ENCODE measurements at regions not wholly inside any gene's neighbourhood (a gene's known extent, or its start where the extent isn't known, plus 50 kb on each side); places are given as distances from the start of the nearest gene placed in this dataset.

DNA sequence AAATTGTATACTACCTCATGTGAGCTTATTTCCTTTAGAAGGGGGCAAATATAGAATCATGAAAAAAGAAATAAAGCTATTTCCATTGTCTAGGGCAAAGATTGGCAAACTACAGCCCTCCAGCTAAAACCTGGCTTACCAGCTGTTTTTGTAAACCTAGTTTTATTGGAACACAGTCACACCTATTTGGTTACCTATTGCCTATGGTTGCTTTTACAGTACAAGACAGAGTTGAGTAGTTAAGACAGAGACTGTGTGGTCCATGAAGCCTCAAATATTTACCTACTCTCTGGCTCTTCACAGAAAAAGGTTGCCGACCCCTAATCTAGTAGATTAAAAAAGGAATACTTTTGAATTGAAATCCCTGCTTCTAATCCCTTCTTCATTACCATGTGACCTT is 88.8 kb upstream of the ENPP6 start:
- no peak for TF ChIP-seq SIN3A (IDR thresholded peaks at IDR 0.05; ENCODE audit: borderline replicate concordance, insufficient read depth, low read depth, low read length)
- no peak for TF ChIP-seq POLR2AphosphoS5 (IDR thresholded peaks at IDR 0.05; ENCODE audit: low read depth, low read length)
- TF ChIP-seq, protein P1, sequence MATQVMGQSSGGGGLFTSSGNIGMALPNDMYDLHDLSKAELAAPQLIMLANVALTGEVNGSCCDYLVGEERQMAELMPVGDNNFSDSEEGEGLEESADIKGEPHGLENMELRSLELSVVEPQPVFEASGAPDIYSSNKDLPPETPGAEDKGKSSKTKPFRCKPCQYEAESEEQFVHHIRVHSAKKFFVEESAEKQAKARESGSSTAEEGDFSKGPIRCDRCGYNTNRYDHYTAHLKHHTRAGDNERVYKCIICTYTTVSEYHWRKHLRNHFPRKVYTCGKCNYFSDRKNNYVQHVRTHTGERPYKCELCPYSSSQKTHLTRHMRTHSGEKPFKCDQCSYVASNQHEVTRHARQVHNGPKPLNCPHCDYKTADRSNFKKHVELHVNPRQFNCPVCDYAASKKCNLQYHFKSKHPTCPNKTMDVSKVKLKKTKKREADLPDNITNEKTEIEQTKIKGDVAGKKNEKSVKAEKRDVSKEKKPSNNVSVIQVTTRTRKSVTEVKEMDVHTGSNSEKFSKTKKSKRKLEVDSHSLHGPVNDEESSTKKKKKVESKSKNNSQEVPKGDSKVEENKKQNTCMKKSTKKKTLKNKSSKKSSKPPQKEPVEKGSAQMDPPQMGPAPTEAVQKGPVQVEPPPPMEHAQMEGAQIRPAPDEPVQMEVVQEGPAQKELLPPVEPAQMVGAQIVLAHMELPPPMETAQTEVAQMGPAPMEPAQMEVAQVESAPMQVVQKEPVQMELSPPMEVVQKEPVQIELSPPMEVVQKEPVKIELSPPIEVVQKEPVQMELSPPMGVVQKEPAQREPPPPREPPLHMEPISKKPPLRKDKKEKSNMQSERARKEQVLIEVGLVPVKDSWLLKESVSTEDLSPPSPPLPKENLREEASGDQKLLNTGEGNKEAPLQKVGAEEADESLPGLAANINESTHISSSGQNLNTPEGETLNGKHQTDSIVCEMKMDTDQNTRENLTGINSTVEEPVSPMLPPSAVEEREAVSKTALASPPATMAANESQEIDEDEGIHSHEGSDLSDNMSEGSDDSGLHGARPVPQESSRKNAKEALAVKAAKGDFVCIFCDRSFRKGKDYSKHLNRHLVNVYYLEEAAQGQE (IDR thresholded peaks at IDR 0.05; ENCODE audit: insufficient read depth in 1 of 2, low read depth in 2 of 2, low read length in 1 of 2), result no peak
- no peak for TF ChIP-seq TCF7L2 (IDR thresholded peaks at IDR 0.05; ENCODE audit: low read depth, low read length)
- TF ChIP-seq, protein P2, sequence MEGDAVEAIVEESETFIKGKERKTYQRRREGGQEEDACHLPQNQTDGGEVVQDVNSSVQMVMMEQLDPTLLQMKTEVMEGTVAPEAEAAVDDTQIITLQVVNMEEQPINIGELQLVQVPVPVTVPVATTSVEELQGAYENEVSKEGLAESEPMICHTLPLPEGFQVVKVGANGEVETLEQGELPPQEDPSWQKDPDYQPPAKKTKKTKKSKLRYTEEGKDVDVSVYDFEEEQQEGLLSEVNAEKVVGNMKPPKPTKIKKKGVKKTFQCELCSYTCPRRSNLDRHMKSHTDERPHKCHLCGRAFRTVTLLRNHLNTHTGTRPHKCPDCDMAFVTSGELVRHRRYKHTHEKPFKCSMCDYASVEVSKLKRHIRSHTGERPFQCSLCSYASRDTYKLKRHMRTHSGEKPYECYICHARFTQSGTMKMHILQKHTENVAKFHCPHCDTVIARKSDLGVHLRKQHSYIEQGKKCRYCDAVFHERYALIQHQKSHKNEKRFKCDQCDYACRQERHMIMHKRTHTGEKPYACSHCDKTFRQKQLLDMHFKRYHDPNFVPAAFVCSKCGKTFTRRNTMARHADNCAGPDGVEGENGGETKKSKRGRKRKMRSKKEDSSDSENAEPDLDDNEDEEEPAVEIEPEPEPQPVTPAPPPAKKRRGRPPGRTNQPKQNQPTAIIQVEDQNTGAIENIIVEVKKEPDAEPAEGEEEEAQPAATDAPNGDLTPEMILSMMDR (IDR thresholded peaks at IDR 0.05), result no peak
- H3K27me3 ChIP-seq (ENCODE audit: control insufficient read depth, insufficient read depth, low read length), result no peaks in the 10 kb centered on the region
- ChIA-PET POLR2A (no interaction called here), CTCF (no interaction called here)
- intact Hi-C loops (cut with micrococcal nuclease; ENCODE audit: unreplicated experiment) (no loop called here), in situ Hi-C loops (cut with HindIII; ENCODE audit: low pct_unique_long_range_greater_than_20kb, low sequenced_read_pairs) (no loop called here)
- no peaks in the 10 kb centered on the region for H3K4me1 ChIP-seq (ENCODE audit: control insufficient read depth, insufficient read depth, low read length)
- no peak overlapping the region for H3K27ac ChIP-seq (ENCODE audit: low read length)
- 0 out of 2 replicates have a peak, but pooled peaks cover 3% of the 10 kb centered on the region for H3K9me3 ChIP-seq (ENCODE audit: control insufficient read depth, insufficient read depth, low read depth, low read length)
- H3K4me3 ChIP-seq (ENCODE audit: low read depth in 2 of 2, low read length in 2 of 2), result no peak overlapping the region
- DNase-seq (ENCODE audit: low read depth, low spot score) (no peak), ATAC-seq (no peak)
- no TSS peak for BruUV-seq (replicated peaks)
- H3K36me3 ChIP-seq (ENCODE audit: control insufficient read depth, insufficient read depth, low read length), result no peaks in the 10 kb centered on the region

DNA sequence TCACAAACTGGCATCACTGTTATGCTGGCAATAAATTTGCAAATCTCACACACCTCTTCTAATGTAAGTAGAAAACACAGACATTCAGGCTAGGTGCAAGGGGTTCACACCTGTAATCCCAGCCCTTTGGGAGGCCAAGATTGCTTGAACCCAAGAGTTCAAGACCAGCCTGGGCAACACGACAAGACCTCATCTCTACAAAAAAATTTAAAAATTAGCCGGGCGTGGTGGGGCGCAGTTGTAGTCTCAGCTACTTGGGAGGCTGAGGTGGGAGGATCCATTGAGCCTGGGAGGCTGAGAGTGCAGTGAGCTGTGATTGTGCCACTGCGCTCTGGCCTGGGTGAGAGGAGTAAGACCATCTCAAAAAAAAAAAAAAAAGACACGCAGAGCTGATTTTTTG is 83.1 kb upstream of the ENPP6 start:
- Histone ChIP-seq H3K27ac (ENCODE audit: low read length) (no peak overlapping the region), H3K9me3 (ENCODE audit: control insufficient read depth, insufficient read depth, low read depth, low read length) (0 out of 2 replicates have a peak, but pooled peaks cover 3% of the 10 kb centered on the region), H3K4me1 (ENCODE audit: control insufficient read depth, insufficient read depth, low read length) (no peaks in the 10 kb centered on the region), H3K27me3 (ENCODE audit: control insufficient read depth, insufficient read depth, low read length) (no peaks in the 10 kb centered on the region), H3K4me3 (ENCODE audit: low read depth in 2 of 2, low read length in 2 of 2) (no peak overlapping the region), H3K36me3 (ENCODE audit: control insufficient read depth, insufficient read depth, low read length) (no peaks in the 10 kb centered on the region)
- in situ Hi-C loops (cut with HindIII; ENCODE audit: low pct_unique_long_range_greater_than_20kb, low sequenced_read_pairs), result no loop called here
- TF ChIP-seq TCF7L2 (IDR thresholded peaks at IDR 0.05; ENCODE audit: low read depth, low read length), result no peak
- no peak for TF ChIP-seq SIN3A (IDR thresholded peaks at IDR 0.05; ENCODE audit: borderline replicate concordance, insufficient read depth, low read depth, low read length)
- TF ChIP-seq, protein P2 (IDR thresholded peaks at IDR 0.05), result no peak
- TF ChIP-seq POLR2AphosphoS5 (IDR thresholded peaks at IDR 0.05; ENCODE audit: low read depth, low read length), result no peak
- TF ChIP-seq, protein P1 (IDR thresholded peaks at IDR 0.05; ENCODE audit: insufficient read depth in 1 of 2, low read depth in 2 of 2, low read length in 1 of 2), result no peak
- ChIA-PET CTCF (no interaction called here), POLR2A (interaction anchor here (0.6 kb wide), 1 partner anchor 842 kb away, joined by 3 read pairs; no protein-coding TSS in a partner anchor)
- BruUV-seq (replicated peaks), result no TSS peak
- ATAC-seq (no peak), DNase-seq (ENCODE audit: low read depth, low spot score) (no peak)
- intact Hi-C loops (cut with micrococcal nuclease; ENCODE audit: unreplicated experiment), result no loop called here

Data from Panc1 (cell line).